Adrenal gland (tissue), 5 donors: ENCODE measurements at regions not wholly inside any gene's neighbourhood (a gene's known extent, or its start where the extent isn't known, plus 50 kb on each side); places are given as distances from the start of the nearest gene placed in this dataset.

Source experiments
- POLR2A ChIP-seq, 2 donors: fragments of 450-650 bp; IDR thresholded peaks; one replicate each; pipeline ENCODE4 v1.6.1; 2017; ENCODE audit warnings: antibody characterized with exemption in 2 of 2, mild to moderate bottlenecking in 2 of 2, moderate library complexity in 1 of 2
- TF ChIP-seq, protein P1 (sequence below), 6 experiments: fragments of 450-650 bp in 4 of 6; fragments of 200-600 bp in 2 of 6; sonication (generic) in 1 of 6; IDR thresholded peaks; 1 replicate in 5 of 6; 2 replicates in 1 of 6; pipeline versions ENCODE4 v1.5.1 to v1.8.0; 2016 to 2021; ENCODE audit warnings: antibody characterized with exemption in 6 of 6, mild to moderate bottlenecking in 2 of 6, moderate library complexity in 1 of 6
- donor health status: DM: no; HTN: no; CAD: no.

DNA sequence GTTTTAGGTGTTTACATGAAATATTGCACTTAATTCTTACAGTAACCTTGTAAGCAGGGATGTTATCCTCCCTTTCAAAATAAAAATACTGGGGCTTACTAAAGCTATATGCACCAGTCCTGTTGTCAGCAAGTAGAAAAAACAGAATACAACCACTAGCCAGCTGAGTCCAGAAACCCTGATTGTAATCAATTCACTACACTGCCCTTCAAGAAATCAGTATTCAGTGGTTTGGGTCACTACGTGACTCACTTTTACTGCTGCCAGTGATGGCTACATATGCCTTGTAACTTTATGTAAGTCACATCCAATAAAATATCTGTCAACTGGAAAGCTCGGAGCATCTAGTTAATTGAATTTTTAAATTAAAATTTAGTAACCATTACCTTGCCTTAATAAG is 376.3 kb upstream of the DEPDC1 start:
- TF ChIP-seq, protein P1, sequence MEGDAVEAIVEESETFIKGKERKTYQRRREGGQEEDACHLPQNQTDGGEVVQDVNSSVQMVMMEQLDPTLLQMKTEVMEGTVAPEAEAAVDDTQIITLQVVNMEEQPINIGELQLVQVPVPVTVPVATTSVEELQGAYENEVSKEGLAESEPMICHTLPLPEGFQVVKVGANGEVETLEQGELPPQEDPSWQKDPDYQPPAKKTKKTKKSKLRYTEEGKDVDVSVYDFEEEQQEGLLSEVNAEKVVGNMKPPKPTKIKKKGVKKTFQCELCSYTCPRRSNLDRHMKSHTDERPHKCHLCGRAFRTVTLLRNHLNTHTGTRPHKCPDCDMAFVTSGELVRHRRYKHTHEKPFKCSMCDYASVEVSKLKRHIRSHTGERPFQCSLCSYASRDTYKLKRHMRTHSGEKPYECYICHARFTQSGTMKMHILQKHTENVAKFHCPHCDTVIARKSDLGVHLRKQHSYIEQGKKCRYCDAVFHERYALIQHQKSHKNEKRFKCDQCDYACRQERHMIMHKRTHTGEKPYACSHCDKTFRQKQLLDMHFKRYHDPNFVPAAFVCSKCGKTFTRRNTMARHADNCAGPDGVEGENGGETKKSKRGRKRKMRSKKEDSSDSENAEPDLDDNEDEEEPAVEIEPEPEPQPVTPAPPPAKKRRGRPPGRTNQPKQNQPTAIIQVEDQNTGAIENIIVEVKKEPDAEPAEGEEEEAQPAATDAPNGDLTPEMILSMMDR (IDR thresholded peaks at IDR 0.05) = no peak
- TF ChIP-seq POLR2A (IDR thresholded peaks at IDR 0.05) = no peak
